ENCODE measurements at regions not wholly inside any gene's neighbourhood (a gene's known extent, or its start where the extent isn't known, plus 50 kb on each side); places are given as distances from the start of the nearest gene placed in this dataset.
"Not testable (repeated sequence)": the region's sequence is repeated elsewhere in the genome, so short reads cannot be mapped to it uniquely, and the experiment has no call there.

- no peak for FAIRE-seq
Measured at GRCh38 chr21:24456358-24456757, 1150.9 kb downstream of the MRPL39 start.

GRCh38 chr21:24450119-24450518, 1157.2 kb downstream of the MRPL39 start:
- FAIRE-seq = no peak

GRCh38 chr21:24445517-24445916, 1161.8 kb downstream of the MRPL39 start:
- no peak for FAIRE-seq

GRCh38 chr21:24444736-24445135, 1162.5 kb downstream of the MRPL39 start:
- no peak for FAIRE-seq

- no peak for FAIRE-seq
Measured at GRCh38 chr21:24436236-24436635, 1171.0 kb downstream of the MRPL39 start.

GRCh38 chr21:24428591-24429199, 1178.6 kb downstream of the MRPL39 start:
- no peak for FAIRE-seq

GRCh38 chr21:24424776-24425175, 1182.5 kb downstream of the MRPL39 start:
- no peak for FAIRE-seq

- FAIRE-seq = no peak
Measured at GRCh38 chr21:24423546-24423945, 1183.7 kb downstream of the MRPL39 start.

GRCh38 chr21:24420689-24421088, 1186.6 kb downstream of the MRPL39 start:
- FAIRE-seq = no peak

GRCh38 chr21:24419641-24420040, 1187.6 kb downstream of the MRPL39 start:
- FAIRE-seq = not testable (repeated sequence)

- no peak for FAIRE-seq
Measured at GRCh38 chr21:24418671-24419070, 1188.6 kb downstream of the MRPL39 start.

GRCh38 chr21:24411429-24411828, 1195.9 kb downstream of the MRPL39 start:
- no peak for FAIRE-seq

GRCh38 chr21:24403221-24403620, 1204.1 kb downstream of the MRPL39 start:
- FAIRE-seq = no peak

GRCh38 chr21:24395320-24395923, 1211.9 kb downstream of the MRPL39 start:
- FAIRE-seq = no peak

- no peak for FAIRE-seq
Measured at GRCh38 chr21:24375201-24375600, 1232.1 kb downstream of the MRPL39 start.

- no peak for FAIRE-seq
Measured at GRCh38 chr21:24372506-24372905, 1234.8 kb downstream of the MRPL39 start.

GRCh38 chr21:24369746-24370145, 1237.5 kb downstream of the MRPL39 start:
- FAIRE-seq = no peak

- no peak for FAIRE-seq
Measured at GRCh38 chr21:24369278-24369677, 1238.0 kb downstream of the MRPL39 start.

- FAIRE-seq = no peak
Measured at GRCh38 chr21:24367936-24368335, 1239.3 kb downstream of the MRPL39 start.

- no peak for FAIRE-seq
Measured at GRCh38 chr21:24353492-24353891, 1253.8 kb downstream of the MRPL39 start.

- FAIRE-seq = no peak
Measured at GRCh38 chr21:24339406-24339805, 1267.9 kb downstream of the MRPL39 start.

GRCh38 chr21:24336491-24336890, 1270.8 kb downstream of the MRPL39 start:
- no peak for FAIRE-seq

- no peak for FAIRE-seq
Measured at GRCh38 chr21:24323536-24323935, 1283.7 kb downstream of the MRPL39 start.

GRCh38 chr21:24316277-24316922, 1290.9 kb downstream of the MRPL39 start:
- no peak for FAIRE-seq

All from endometrium (tissue), 2 donors.